ENCODE measurements at regions not wholly inside any gene's neighbourhood (a gene's known extent, or its start where the extent isn't known, plus 50 kb on each side); places are given as distances from the start of the nearest gene placed in this dataset.

DNA sequence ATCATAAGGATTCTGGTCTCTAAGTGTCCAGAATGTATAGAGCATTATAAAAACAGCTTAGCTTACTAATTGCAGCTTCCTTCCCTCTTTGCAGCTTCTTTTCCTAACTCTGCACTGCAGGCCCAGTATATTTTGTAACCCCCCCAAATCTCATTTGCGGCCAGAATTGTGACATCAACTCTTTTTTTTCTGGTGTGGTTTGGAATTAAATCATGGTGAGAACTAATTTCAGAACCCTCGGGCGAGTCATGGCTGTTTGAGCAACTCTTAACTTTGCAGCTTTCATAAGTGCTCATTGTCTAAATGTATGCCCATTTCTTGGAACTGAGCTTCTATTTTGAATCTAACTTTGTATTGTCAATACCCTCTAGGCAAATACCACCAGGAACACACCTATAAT, 187.4 kb downstream of the CYYR1 start:
- H3K9me3 ChIP-seq (ENCODE audit: low read depth): no peaks in the 10 kb centered on the region
- DNase-seq: peak; percentile 76
- peaks cover 37% of the 10 kb centered on the region for H3K4me1 ChIP-seq (ENCODE audit: insufficient read depth)
- no peaks in the 10 kb centered on the region for H4K20me1 ChIP-seq (ENCODE audit: insufficient read depth)
- no peak overlapping the region for H2AFZ ChIP-seq
- no peak overlapping the region for H3K9ac ChIP-seq
- peaks cover 32% of the 10 kb centered on the region for H3F3A ChIP-seq (ENCODE audit: insufficient read depth)
- H3K4me3 ChIP-seq: no peak overlapping the region
- no peaks in the 10 kb centered on the region for H3K27me3 ChIP-seq (replicated peaks; ENCODE audit: insufficient read depth)
- no peaks in the 10 kb centered on the region for H3K9me2 ChIP-seq (ENCODE audit: insufficient read depth)
- in situ Hi-C loops (cut with MboI): no loop called here
- TF ChIP-seq EZH2phosphoT487 (IDR thresholded peaks at IDR 0.05; ENCODE audit: insufficient read depth, low read depth): no peak
- TF ChIP-seq EZH2 (IDR thresholded peaks at IDR 0.05; ENCODE audit: insufficient read depth, poor library complexity, severe bottlenecking): no peak
- no peak overlapping the region for H3K27ac ChIP-seq
- H3K36me3 ChIP-seq (ENCODE audit: low read depth): no peaks in the 10 kb centered on the region
- WGBS, 2 experiments (ENCODE audit: low coverage in 1 of 2, low lambda C conversion rate in 2 of 2, missing lambda C conversion rate in 2 of 2): 18 to 19% methylated on average over 3 of the region's 3 CpGs
- no peak overlapping the region for H3K4me2 ChIP-seq (ENCODE audit: unreplicated experiment)
- H3K79me2 ChIP-seq (ENCODE audit: insufficient read depth): no peaks in the 10 kb centered on the region

DNA sequence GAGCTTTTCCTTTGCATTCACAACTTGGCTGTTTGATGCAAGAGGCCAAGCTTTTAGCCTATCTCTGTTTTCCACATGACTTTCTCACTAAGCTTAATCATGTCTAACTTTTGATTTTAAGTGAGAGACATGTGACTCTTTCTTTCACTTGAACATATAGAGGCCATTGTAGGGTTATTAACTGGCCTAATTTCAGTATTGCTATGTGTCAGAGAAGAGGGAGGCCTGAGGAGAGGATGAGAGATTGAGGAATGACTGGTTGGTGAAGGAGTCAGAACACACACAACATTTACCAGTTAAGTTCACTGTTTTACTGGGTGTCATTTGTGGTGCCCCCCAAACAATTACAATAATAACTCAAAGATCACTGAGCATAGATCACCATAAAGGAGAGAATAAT, 193.5 kb downstream of the CYYR1 start:
- Histone ChIP-seq H3K79me2 (ENCODE audit: insufficient read depth) (no peaks in the 10 kb centered on the region), H3K4me2 (ENCODE audit: unreplicated experiment) (no peak overlapping the region), H3K27me3 (replicated peaks; ENCODE audit: insufficient read depth) (no peaks in the 10 kb centered on the region), H3K4me1 (ENCODE audit: insufficient read depth) (no peaks in the 10 kb centered on the region), H3K4me3 (no peak overlapping the region), H3K9me3 (ENCODE audit: low read depth) (no peaks in the 10 kb centered on the region), H2AFZ (no peak overlapping the region), H3K9ac (no peak overlapping the region), H3F3A (ENCODE audit: insufficient read depth) (no peaks in the 10 kb centered on the region), H3K27ac (no peak overlapping the region), H4K20me1 (ENCODE audit: insufficient read depth) (no peaks in the 10 kb centered on the region), H3K9me2 (ENCODE audit: insufficient read depth) (no peaks in the 10 kb centered on the region), H3K36me3 (ENCODE audit: low read depth) (no peaks in the 10 kb centered on the region)
- in situ Hi-C loops (cut with MboI): no loop called here
- TF ChIP-seq EZH2 (IDR thresholded peaks at IDR 0.05; ENCODE audit: insufficient read depth, poor library complexity, severe bottlenecking) (no peak), EZH2phosphoT487 (IDR thresholded peaks at IDR 0.05; ENCODE audit: insufficient read depth, low read depth) (no peak)
- DNase-seq: no peak

DNA sequence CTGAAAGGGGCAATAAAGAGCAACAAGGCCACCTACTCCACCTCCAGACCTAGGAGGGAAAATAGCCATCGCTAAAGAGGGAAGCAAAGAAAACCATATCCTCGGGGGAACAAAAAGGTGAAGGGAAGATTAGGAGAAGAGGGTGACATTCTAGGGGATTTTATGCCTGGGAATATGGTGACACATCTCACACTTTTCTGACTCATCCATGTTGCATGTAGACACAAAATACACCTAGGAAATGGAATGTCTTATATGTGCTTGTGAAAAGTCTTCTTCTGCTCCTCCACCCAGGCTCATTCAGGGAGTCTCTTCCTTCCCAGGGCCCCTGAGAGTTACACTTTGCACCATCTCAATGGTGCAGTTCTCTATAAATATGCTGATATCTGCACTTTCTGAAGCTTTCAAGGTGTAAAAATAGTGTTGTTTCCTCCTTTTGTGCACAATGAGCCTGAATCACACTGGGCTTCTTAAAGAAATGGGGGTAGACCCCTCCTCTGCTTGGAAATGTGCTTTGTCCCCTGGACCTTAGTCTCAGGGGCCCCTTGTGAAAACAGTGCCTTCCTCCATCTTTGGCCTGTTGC, 195.9 kb downstream of the CYYR1 start:
- Histone ChIP-seq H3K27me3 (replicated peaks; ENCODE audit: insufficient read depth) (no peaks in the 10 kb centered on the region), H3K79me2 (ENCODE audit: insufficient read depth) (no peaks in the 10 kb centered on the region), H3K9ac (no peak overlapping the region), H3K4me3 (no peak overlapping the region), H3K9me2 (ENCODE audit: insufficient read depth) (no peaks in the 10 kb centered on the region), H2AFZ (no peak overlapping the region), H3K36me3 (ENCODE audit: low read depth) (no peaks in the 10 kb centered on the region), H3K4me1 (ENCODE audit: insufficient read depth) (no peaks in the 10 kb centered on the region), H3K27ac (no peak overlapping the region), H3K4me2 (ENCODE audit: unreplicated experiment) (no peak overlapping the region), H3K9me3 (ENCODE audit: low read depth) (no peaks in the 10 kb centered on the region), H3F3A (ENCODE audit: insufficient read depth) (no peaks in the 10 kb centered on the region), H4K20me1 (ENCODE audit: insufficient read depth) (no peaks in the 10 kb centered on the region)
- in situ Hi-C loops (cut with MboI): no loop called here
- DNase-seq: peak; percentile 2
- TF ChIP-seq EZH2phosphoT487 (IDR thresholded peaks at IDR 0.05; ENCODE audit: insufficient read depth, low read depth) (no peak), EZH2 (IDR thresholded peaks at IDR 0.05; ENCODE audit: insufficient read depth, poor library complexity, severe bottlenecking) (no peak)
- 100% methylated on average over 2 of the region's 2 CpGs for WGBS, 2 experiments (ENCODE audit: low coverage in 1 of 2, low lambda C conversion rate in 2 of 2, missing lambda C conversion rate in 2 of 2)

DNA sequence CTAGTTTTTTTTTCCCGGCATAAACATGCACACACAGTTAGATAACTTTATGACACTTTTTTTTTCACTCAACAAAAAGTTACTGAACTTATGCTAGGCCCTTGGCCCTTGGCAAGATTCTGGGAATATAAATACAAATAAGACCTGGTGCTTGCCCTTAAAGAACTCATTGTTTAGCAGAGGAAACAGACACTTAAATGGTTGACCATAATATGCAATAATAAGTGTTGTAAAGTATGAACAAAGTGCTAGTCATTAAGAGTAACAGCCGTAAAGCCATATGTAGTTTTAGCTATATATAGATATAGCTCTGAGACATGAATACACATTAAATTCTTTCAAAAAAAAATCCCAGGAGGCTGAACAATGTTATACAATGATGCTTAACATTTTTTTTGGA, 198.3 kb downstream of the CYYR1 start:
- WGBS, 2 experiments (ENCODE audit: low coverage in 1 of 2, low lambda C conversion rate in 2 of 2, missing lambda C conversion rate in 2 of 2): 76 to 81% methylated on average over 2 of the region's 2 CpGs
- Histone ChIP-seq H3K4me2 (ENCODE audit: unreplicated experiment) (no peak overlapping the region), H3K9me3 (ENCODE audit: low read depth) (no peaks in the 10 kb centered on the region), H3K27ac (no peak overlapping the region), H4K20me1 (ENCODE audit: insufficient read depth) (no peaks in the 10 kb centered on the region), H3K9ac (no peak overlapping the region), H3K27me3 (replicated peaks; ENCODE audit: insufficient read depth) (no peaks in the 10 kb centered on the region), H2AFZ (no peak overlapping the region), H3K4me1 (ENCODE audit: insufficient read depth) (no peaks in the 10 kb centered on the region), H3K36me3 (ENCODE audit: low read depth) (no peaks in the 10 kb centered on the region), H3K79me2 (ENCODE audit: insufficient read depth) (no peaks in the 10 kb centered on the region), H3K9me2 (ENCODE audit: insufficient read depth) (no peaks in the 10 kb centered on the region), H3F3A (ENCODE audit: insufficient read depth) (no peaks in the 10 kb centered on the region), H3K4me3 (no peak overlapping the region)
- in situ Hi-C loops (cut with MboI): no loop called here
- DNase-seq: no peak
- TF ChIP-seq EZH2phosphoT487 (IDR thresholded peaks at IDR 0.05; ENCODE audit: insufficient read depth, low read depth) (no peak), EZH2 (IDR thresholded peaks at IDR 0.05; ENCODE audit: insufficient read depth, poor library complexity, severe bottlenecking) (no peak)
